ENCODE measurements at regions not wholly inside any gene's neighbourhood (a gene's known extent, or its start where the extent isn't known, plus 50 kb on each side); places are given as distances from the start of the nearest gene placed in this dataset.
"Not testable (repeated sequence)": the region's sequence is repeated elsewhere in the genome, so short reads cannot be mapped to it uniquely, and the experiment has no call there.

GRCh38 chr14:83689265-83689664, 1840.7 kb upstream of the FLRT2 start:
- DNase-seq (ENCODE audit: low read depth in 2 of 2): no peak

DNA sequence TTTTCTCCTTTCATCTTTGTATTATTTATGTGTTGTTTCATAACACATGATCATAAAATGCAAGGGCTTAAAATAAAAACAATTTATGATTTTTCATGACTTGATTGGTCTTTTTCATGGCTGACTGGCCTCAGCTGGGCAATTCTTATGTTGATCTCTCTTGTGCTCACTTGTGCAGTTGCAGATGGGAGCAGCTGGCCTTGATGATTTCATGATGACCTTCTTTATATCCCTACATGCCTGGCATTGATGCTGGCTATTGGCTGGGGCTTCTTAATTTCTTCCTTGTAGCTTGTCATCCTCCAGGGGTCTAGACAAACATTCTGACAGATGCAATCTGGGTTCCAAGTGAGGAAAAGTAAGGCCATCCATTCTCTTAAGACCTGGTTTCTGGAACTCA, 1832.8 kb upstream of the FLRT2 start:
- DNase-seq (ENCODE audit: low read depth in 2 of 2): no peak

DNA sequence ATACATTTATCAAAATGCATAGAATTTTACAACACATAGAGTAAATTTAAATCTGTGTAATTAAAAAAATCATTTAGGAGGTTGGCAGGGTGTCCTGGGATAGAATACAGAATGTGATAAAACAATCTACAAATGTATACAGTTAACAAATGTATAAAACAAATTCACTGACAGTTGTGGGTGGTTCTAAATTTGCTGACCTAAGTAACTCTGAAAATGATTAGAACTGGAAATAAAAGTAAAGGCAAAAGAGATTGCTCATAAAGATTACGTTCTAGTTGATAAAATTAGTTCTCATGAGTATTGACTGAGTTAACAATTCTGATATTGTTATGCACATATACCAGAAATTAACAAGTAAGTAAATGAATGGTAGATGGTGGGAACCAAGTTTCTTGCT, 1827.3 kb upstream of the FLRT2 start:
- no peak for DNase-seq (ENCODE audit: low read depth in 2 of 2)

DNA sequence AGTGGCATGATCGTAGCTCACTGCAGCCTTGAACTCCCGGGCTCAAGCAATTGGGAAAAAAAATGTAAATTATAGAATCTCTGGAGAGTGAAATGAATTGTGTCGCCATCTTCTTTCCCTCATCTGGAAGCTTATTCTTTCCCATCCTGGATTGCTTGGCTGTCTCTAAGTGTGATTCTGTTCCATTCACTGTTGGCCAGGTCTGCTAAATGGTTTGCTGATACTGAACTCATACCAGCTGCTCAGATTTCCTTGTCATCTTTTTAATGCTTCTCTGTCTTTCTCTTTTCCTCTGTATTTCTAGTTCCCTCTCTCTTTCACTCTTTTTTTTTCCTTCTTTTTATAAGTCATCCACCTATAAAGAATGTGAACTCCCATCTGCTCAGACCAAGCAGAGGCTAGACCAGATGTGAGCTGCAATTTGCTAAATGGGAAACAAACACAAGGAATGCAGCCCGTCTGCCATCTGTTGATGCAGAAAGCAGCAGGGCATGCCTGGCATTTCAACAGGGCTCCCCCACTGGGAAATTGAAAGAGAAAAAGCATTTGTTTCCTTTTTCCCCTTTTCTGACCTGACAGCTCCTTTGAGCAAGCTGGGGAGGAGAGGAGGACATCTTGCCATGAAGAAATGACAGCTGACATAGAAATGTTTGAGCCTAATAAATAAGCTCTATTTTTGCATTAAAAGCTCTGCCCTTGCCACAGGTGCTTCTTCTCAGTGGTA, 1823.6 kb upstream of the FLRT2 start:
- DNase-seq (ENCODE audit: low read depth in 2 of 2): no peak

DNA sequence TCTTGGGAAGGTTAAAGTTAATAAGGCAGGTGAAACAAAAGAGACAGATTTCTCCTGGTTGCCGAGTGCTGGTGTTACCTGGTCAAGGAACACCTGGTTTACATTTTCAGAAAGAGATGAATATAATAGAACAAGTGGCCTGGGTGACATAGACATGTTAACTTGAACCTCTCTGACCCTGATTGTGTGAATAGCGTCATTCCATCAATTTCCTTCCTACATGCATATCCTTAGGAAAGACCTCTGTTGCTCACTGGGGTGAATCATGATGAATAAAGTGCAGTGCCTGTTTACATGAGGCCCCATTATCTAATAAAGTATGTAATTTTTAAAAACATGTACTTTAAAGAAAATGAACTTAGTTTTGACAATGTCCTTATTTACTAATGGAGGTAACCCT, 1822.9 kb upstream of the FLRT2 start:
- no peak for DNase-seq (ENCODE audit: low read depth in 2 of 2)

DNA sequence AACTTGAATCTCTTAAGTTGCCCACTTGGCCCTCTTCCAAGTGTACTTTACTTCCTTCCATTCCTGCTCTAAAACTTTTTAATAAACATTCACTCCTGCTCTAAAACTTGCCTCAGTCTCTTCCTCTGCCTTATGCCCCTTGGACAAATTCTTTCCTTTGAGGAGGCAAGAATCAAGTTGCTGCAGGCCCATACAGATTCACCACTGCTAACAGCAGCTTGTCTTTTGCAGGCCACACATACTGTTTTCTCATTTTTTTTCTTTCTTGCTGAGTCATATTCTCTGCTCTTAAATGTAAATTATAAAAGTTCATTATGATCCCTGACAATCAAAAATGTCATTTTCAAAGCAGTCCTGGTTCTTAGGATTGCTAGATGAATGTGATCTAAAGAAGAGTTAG, 1820.8 kb upstream of the FLRT2 start:
- DNase-seq (ENCODE audit: low read depth in 2 of 2): no peak

GRCh38 chr14:83711046-83711445, 1818.9 kb upstream of the FLRT2 start:
- no peak for DNase-seq (ENCODE audit: low read depth in 2 of 2)

- no peak for DNase-seq (ENCODE audit: low read depth in 2 of 2)
Observed at GRCh38 chr14:83712418-83713129, 1817.4 kb upstream of the FLRT2 start.

- no peak for DNase-seq (ENCODE audit: low read depth in 2 of 2)
Observed at GRCh38 chr14:83713732-83714131, 1816.2 kb upstream of the FLRT2 start.

DNA sequence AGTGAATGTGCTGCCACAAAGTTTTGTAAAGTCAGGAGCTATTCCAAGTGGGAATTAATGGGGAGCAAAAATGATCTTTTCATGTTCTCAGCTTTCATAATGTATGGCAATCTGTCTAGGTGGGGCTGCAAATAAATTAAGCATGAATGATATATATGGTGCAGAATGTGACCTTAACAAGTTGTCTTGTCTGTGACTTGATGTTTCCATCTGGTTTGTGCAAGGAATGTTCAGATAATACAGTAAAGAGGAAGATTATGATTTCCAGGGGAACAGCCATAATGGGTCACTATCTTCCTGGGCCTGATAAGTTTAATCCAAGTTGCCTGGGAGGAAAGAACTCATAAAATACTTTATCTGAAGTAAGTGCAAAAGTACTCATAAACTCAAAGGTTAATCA, 1815.8 kb upstream of the FLRT2 start:
- no peak for DNase-seq (ENCODE audit: low read depth in 2 of 2)

- not testable (repeated sequence) for DNase-seq (ENCODE audit: low read depth in 2 of 2)
Observed at GRCh38 chr14:83719435-83719834, 1810.5 kb upstream of the FLRT2 start.

DNA sequence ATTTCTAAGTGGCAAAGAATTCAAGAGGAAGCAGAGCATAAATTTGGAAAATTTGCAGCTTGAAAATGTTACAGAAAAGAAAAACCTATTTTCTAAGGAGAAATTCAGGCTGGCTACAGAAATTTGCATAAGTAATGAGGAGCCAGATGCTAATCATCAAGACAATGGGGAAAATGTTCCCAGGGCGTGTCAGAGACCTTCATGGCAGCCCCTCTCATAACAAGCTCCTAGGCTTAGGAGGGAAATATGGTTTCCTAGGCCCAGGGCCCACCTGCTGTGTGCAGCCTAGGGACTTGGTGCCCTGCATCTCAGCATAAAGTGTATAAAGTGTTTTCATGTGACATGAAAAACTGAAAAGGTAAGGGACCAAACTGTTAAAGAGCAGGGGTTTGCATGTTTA, 1796.3 kb upstream of the FLRT2 start:
- DNase-seq (ENCODE audit: low read depth in 2 of 2): no peak

DNA sequence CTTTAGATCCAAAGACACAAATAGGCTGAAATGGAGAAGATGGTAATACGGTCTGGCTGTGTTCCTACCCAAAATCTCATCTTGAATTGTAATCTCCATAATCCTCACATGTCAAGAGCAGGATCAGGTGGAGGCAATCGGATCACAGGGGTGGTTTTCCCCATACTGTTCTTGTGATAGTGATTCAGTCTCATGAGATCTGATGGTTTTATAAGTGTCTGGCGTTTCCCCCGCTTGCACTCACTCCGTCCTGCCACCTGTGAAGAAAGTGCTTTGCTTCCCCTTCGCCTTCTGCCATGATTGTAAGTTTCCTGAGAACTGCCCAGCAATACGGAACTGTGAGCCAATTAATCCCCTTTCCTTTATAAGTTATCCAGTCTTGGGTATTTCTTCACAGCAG, 1795.5 kb upstream of the FLRT2 start:
- no peak for DNase-seq (ENCODE audit: low read depth in 2 of 2)

DNA sequence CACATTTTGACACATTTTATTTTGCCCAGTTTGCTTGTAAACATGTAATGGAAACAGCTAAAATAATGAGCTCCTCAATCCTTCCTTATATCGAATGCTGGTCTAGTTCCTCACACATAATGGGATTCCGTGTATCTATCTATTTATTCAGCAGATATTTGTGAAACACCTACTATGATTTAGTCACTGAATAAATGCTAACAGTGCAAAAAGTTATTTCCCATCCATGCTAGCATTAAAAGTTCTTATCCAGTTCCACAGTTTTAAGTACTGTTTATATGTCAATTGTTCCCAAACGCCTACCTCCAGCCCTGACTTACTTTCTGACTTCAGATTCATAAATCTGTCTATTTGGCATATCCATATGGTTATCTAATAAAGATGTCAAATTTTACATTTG, 1788.7 kb upstream of the FLRT2 start:
- no peak for DNase-seq (ENCODE audit: low read depth in 2 of 2)

DNA sequence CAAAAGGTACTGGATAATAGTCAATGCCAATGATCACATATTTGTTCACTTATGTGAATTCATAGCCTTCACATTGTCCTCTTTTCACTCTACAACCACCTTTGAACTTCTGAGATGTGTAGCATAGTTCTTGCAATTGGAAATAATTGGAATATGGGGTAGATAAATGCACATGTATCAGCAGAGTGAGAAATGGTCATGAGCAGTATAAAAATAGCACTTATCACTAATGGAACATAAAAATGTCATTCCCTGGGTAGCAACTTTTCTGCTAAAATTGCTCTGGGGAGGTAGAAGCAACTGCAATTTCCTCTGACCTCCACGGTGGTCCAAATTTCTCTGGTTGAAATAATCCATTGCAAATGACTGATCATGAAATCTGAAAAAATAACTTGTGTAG, 1785.7 kb upstream of the FLRT2 start:
- DNase-seq (ENCODE audit: low read depth in 2 of 2): no peak

DNA sequence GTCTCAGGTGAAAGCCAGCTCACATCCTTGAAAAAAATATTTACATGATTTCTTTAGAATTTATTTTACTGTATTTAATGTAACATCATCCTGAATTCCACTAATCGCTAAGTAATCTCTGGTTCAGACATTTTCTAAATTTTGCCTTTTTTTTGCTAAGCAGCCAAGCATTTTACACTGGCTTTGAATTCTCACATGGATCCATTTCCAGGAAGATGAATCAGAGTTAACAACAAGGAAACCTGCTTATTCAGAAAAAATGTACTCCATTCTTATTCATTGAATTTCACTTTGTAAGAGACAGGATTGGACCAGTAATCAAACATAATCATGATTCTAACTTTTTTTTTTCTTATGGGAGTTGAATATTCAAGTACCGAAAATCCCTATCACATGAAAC, 1785.1 kb upstream of the FLRT2 start:
- no peak for DNase-seq (ENCODE audit: low read depth in 2 of 2)

DNA sequence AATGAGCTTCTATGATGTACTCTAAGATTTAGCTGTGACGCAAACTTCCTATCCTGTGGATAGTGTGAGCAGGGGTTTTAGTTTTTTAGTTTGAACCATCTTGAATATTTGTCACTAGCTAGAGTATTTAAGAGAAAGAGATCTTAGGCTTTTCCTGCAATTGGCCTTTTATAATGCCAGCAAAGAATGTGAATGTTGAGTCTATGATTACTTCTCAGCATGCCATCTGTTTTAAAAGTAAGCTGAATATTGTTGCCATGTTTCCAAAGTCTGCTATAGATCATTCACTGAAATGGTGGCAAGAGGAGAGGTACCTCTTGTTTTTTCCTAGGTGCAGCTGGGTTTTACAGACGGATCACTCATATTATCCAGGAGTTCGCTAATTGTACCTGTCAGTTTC, 1783.6 kb upstream of the FLRT2 start:
- DNase-seq (ENCODE audit: low read depth in 2 of 2): no peak

GRCh38 chr14:83757916-83758315, 1772.0 kb upstream of the FLRT2 start:
- DNase-seq (ENCODE audit: low read depth in 2 of 2): no peak

- no peak for DNase-seq (ENCODE audit: low read depth in 2 of 2)
Observed at GRCh38 chr14:83764656-83765599, 1765.0 kb upstream of the FLRT2 start.

DNA sequence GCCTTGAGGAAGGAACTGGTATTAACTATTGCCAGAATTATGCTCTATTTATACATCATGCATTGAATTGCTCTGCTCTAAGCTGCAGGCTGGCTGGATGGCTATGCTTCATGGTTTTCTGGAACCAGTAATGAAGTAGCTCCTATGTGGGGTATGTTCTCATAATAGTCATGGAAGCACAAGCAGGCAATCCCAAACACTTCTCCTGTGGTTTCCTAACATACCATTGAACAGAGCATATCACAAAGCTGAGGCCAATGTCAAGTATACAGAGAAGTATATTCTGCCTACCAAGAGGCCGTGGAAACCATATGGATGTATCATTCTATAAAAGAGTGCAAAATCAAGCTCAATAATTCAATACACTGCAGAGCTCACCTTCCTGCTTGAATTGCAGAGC, 1752.4 kb upstream of the FLRT2 start:
- no peak for DNase-seq (ENCODE audit: low read depth in 2 of 2)

DNA sequence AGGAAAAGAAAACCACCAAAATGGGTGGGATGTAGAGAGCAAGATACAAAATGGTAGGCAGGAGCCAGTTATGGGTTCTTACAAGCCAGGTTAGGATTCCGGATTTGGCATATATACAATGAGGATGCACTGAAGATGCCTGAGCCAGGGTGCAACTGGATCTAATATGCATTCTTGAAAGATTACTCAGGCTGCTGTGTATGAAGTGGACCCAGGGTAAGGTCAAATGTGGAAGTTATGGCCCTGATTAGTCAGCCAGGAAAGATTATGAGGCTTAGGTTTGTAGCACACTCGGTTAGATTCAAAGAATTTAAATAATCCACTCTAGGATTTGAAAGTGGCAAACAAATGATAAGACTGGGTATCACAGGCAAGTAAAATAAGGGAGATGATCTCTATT, 1750.7 kb upstream of the FLRT2 start:
- no peak for DNase-seq (ENCODE audit: low read depth in 2 of 2)

DNA sequence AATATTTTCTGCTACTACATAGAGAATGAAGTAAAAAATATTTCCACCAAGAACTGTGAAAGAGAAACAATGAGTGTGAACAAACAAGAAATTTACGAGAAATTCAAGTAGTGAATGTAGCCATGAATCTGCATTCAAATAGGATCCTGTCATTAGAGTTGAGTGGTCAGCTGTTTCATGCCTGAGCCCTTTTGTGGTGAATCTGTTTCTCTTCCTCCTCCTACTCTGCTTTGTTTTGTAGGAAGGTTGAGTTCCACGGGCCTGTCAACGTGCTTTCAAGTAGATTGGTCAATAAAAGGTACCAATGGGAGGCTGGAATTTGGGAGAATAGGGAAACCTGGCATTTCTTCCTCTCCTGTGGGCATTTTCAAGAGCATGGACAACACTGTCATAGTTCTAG, 1749.6 kb upstream of the FLRT2 start:
- no peak for DNase-seq (ENCODE audit: low read depth in 2 of 2)

- no peak for DNase-seq (ENCODE audit: low read depth in 2 of 2)
Observed at GRCh38 chr14:83798421-83798820, 1731.5 kb upstream of the FLRT2 start.
